Parathyroid adenoma (tissue), 2 donors: ENCODE measurements at regions not wholly inside any gene's neighbourhood (a gene's known extent, or its start where the extent isn't known, plus 50 kb on each side); places are given as distances from the start of the nearest gene placed in this dataset.

Source experiments
- H2AFZ ChIP-seq: fragments of 300-600 bp; sonication (generic); one replicate; pipeline ENCODE4 v1.7.0; 2017; ENCODE audit warnings: antibody characterized with exemption, mild to moderate bottlenecking
- H3K27ac ChIP-seq: fragments of 300-600 bp; sonication (generic); one replicate; pipeline ENCODE4 v1.7.0; 2017
- H3K27me3 ChIP-seq: fragments of 300-600 bp; sonication (generic); one replicate; pipeline ENCODE4 v1.7.0; 2017; ENCODE audit warnings: low read length; ENCODE audit not compliant: control insufficient read depth, insufficient read depth
- H3K36me3 ChIP-seq: fragments of 300-600 bp; sonication (generic); one replicate; pipeline ENCODE4 v1.7.0; 2017; ENCODE audit warnings: low read length; ENCODE audit not compliant: control insufficient read depth, insufficient read depth
- H3K4me1 ChIP-seq: fragments of 300-600 bp; sonication (generic); one replicate; pipeline ENCODE4 v1.7.0; 2017; ENCODE audit warnings: control low read depth
- H3K4me2 ChIP-seq: fragments of 300-600 bp; sonication (generic); one replicate; pipeline ENCODE4 v1.7.0; 2017; ENCODE audit warnings: low read length
- H3K4me3 ChIP-seq: fragments of 300-600 bp; sonication (generic); one replicate; pipeline ENCODE4 v1.7.0; 2017; ENCODE audit warnings: low read depth, low read length
- H3K79me2 ChIP-seq: fragments of 300-600 bp; sonication (generic); one replicate; pipeline ENCODE4 v1.7.0; 2017; ENCODE audit warnings: control low read depth
- H3K9ac ChIP-seq: fragments of 300-600 bp; sonication (generic); one replicate; pipeline ENCODE4 v1.7.0; 2017; ENCODE audit warnings: mild to moderate bottlenecking
- H3K9me3 ChIP-seq: fragments of 300-600 bp; sonication (generic); one replicate; pipeline ENCODE4 v1.7.0; 2017; ENCODE audit warnings: low read length; ENCODE audit not compliant: control insufficient read depth
- CTCF ChIP-seq: fragments of 300-600 bp; sonication (generic); IDR thresholded peaks from one replicate; pipeline ENCODE4 v1.7.0; 2017; ENCODE audit warnings: antibody characterized with exemption, mild to moderate bottlenecking
- donor health status: primary hyperparathyroidism.

DNA sequence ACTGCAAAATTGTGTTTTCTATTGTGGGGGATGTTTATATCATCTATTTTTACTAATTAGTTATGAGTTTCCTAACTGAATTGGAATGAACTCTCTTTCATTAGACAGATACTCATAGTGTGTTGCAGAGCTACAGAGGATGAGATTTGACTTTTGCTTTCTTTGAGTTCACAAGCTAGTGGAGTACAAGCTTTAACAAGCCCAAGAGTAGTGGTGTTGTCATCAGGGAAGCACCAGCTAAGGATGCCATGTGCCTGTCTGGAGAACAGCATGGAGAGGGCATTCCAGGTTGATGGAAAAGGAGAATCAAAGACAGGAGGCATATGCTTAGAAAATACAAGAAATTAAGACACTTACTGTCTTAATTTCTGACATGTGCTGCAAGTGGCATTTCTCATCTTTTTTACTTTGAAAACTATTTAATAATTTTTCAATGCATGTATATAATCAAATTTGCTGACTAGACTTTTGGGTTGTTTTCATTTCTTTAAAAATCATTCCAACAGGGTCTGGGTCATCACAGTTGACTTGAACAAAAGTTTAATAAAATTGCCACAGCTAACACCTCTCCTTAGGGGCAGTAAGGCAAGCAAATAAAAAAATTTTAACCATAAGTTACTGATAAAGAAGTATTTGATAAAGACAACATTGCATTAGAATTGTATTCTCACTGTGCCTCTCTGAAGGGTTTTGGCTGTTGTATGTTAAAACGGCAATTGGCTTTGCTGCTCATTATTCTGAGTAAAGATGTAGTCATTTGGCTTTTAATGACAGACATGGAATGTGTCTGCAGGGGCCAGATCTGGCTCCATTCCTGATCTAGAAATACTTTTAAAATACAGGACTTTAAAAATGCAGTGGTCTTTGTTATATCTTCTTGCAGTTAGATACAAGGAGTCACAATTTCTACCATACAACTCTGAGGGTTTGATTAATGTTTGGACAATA is 323.7 kb upstream of the CDH11 start:
- Histone ChIP-seq H3K36me3 (no peaks in the 10 kb centered on the region), H2AFZ (no peak overlapping the region), H3K79me2 (no peaks in the 10 kb centered on the region), H3K9me3 (no peaks in the 10 kb centered on the region), H3K4me3 (no peak overlapping the region), H3K4me1 (no peaks in the 10 kb centered on the region), H3K4me2 (no peak overlapping the region), H3K27me3 (no peaks in the 10 kb centered on the region), H3K9ac (no peak overlapping the region), H3K27ac (no peak overlapping the region)
- no peak for TF ChIP-seq CTCF

- Histone ChIP-seq H3K4me1 (no peaks in the 10 kb centered on the region), H3K4me3 (no peak overlapping the region), H3K27me3 (no peaks in the 10 kb centered on the region), H3K79me2 (no peaks in the 10 kb centered on the region), H3K36me3 (no peaks in the 10 kb centered on the region), H3K9me3 (no peaks in the 10 kb centered on the region), H2AFZ (no peak overlapping the region), H3K4me2 (no peak overlapping the region), H3K9ac (no peak overlapping the region), H3K27ac (no peak overlapping the region)
- no peak for TF ChIP-seq CTCF
Observed at GRCh38 chr16:65441501-65441900, 319.6 kb upstream of the CDH11 start.

- no peak overlapping the region for H2AFZ ChIP-seq
- TF ChIP-seq CTCF = no peak
- H3K27ac ChIP-seq = no peak overlapping the region
- no peak overlapping the region for H3K9ac ChIP-seq
- H3K9me3 ChIP-seq = peaks cover 3% of the 10 kb centered on the region
- H3K79me2 ChIP-seq = no peaks in the 10 kb centered on the region
- no peak overlapping the region for H3K4me3 ChIP-seq
- H3K4me2 ChIP-seq = no peak overlapping the region
- H3K4me1 ChIP-seq = no peaks in the 10 kb centered on the region
- no peaks in the 10 kb centered on the region for H3K27me3 ChIP-seq
- H3K36me3 ChIP-seq = no peaks in the 10 kb centered on the region
Observed at GRCh38 chr16:65429504-65430181, 307.8 kb upstream of the CDH11 start.

GRCh38 chr16:65426484-65426883 is 304.6 kb upstream of the CDH11 start:
- Histone ChIP-seq H3K27ac (no peak overlapping the region), H3K4me3 (no peak overlapping the region), H3K4me1 (no peaks in the 10 kb centered on the region), H3K27me3 (no peaks in the 10 kb centered on the region), H3K9me3 (peaks cover 3% of the 10 kb centered on the region), H3K36me3 (no peaks in the 10 kb centered on the region), H3K4me2 (no peak overlapping the region), H3K9ac (no peak overlapping the region), H2AFZ (no peak overlapping the region), H3K79me2 (no peaks in the 10 kb centered on the region)
- no peak for TF ChIP-seq CTCF
